ENCODE measurements at regions not wholly inside any gene's neighbourhood (a gene's known extent, or its start where the extent isn't known, plus 50 kb on each side); places are given as distances from the start of the nearest gene placed in this dataset.
"Not testable (repeated sequence)": the region's sequence is repeated elsewhere in the genome, so short reads cannot be mapped to it uniquely, and the experiment has no call there.

DNA sequence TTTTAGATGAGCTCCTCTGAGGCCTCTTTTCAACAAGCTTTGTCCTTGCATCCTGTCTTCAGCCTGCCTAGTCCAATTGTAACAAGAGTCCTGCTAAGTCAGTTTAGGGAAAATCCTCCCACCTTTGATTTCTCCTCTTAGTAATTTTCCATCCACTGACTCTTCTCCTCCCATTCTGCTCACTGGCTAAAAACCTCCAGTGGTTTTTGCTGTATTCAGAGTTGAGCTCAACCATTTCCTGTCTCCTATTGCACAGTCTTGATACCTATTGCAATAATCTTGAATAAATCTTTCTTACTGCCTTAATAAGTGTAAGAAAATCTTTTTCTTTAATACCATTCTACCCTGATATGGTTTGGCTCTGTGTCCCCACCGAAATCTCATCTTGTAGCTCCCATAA lies 117.8 kb upstream of the ENPP6 start:
- TF ChIP-seq JUND (IDR thresholded peaks at IDR 0.05; ENCODE audit: low read depth): no peak
- no peak for DNase-seq (ENCODE audit: low read depth in 1 of 2, low spot score in 1 of 2)
- in situ Hi-C loops (cut with HindIII; ENCODE audit: low pct_unique_long_range_greater_than_20kb, low sequenced_read_pairs): no loop called here

- DNase-seq (ENCODE audit: low read depth in 1 of 2, low spot score in 1 of 2); in situ Hi-C loops (cut with HindIII; ENCODE audit: low pct_unique_long_range_greater_than_20kb, low sequenced_read_pairs): not testable (repeated sequence)
Measured at GRCh38 chr4:184333446-184333845, 115.8 kb upstream of the ENPP6 start.

- peak; percentile 12 to 96 for DNase-seq (ENCODE audit: low read depth in 1 of 2, low spot score in 1 of 2)
- in situ Hi-C loops (cut with HindIII; ENCODE audit: low pct_unique_long_range_greater_than_20kb, low sequenced_read_pairs): no loop called here
Measured at GRCh38 chr4:184331268-184331995, 113.8 kb upstream of the ENPP6 start.

GRCh38 chr4:184330517-184331094 lies 112.9 kb upstream of the ENPP6 start:
- DNase-seq (ENCODE audit: low read depth in 1 of 2, low spot score in 1 of 2): peak in 1 of 2 experiments; percentile 20

More at GRCh38 chr4:184331268-184331995, 113.8 kb upstream of the ENPP6 start:
- TF ChIP-seq JUND (IDR thresholded peaks at IDR 0.05; ENCODE audit: low read depth): no peak

GRCh38 chr4:184329659-184330400 lies 112.2 kb upstream of the ENPP6 start:
- no peak for TF ChIP-seq JUND (IDR thresholded peaks at IDR 0.05; ENCODE audit: low read depth)
- DNase-seq (ENCODE audit: low read depth in 1 of 2, low spot score in 1 of 2): peak in 1 of 2 experiments; percentile 67
- in situ Hi-C loops (cut with HindIII; ENCODE audit: low pct_unique_long_range_greater_than_20kb, low sequenced_read_pairs): no loop called here

More at GRCh38 chr4:184330517-184331094, 112.9 kb upstream of the ENPP6 start:
- in situ Hi-C loops (cut with HindIII; ENCODE audit: low pct_unique_long_range_greater_than_20kb, low sequenced_read_pairs): not testable (repeated sequence)

GRCh38 chr4:184329235-184329634 lies 111.6 kb upstream of the ENPP6 start:
- in situ Hi-C loops (cut with HindIII; ENCODE audit: low pct_unique_long_range_greater_than_20kb, low sequenced_read_pairs): no loop called here
- DNase-seq (ENCODE audit: low read depth in 1 of 2, low spot score in 1 of 2): peak in 1 of 2 experiments; percentile 83
- TF ChIP-seq JUND (IDR thresholded peaks at IDR 0.05; ENCODE audit: low read depth): no peak

GRCh38 chr4:184328022-184328736 lies 110.5 kb upstream of the ENPP6 start:
- DNase-seq (ENCODE audit: low read depth in 1 of 2, low spot score in 1 of 2): peak in 1 of 2 experiments; percentile 56
- no peak for TF ChIP-seq JUND (IDR thresholded peaks at IDR 0.05; ENCODE audit: low read depth)
- in situ Hi-C loops (cut with HindIII; ENCODE audit: low pct_unique_long_range_greater_than_20kb, low sequenced_read_pairs): no loop called here

GRCh38 chr4:184324939-184325477 lies 107.3 kb upstream of the ENPP6 start:
- DNase-seq (ENCODE audit: low read depth in 1 of 2, low spot score in 1 of 2): no peak
- no peak for TF ChIP-seq JUND (IDR thresholded peaks at IDR 0.05; ENCODE audit: low read depth)
- in situ Hi-C loops (cut with HindIII; ENCODE audit: low pct_unique_long_range_greater_than_20kb, low sequenced_read_pairs): no loop called here

- no peak for TF ChIP-seq JUND (IDR thresholded peaks at IDR 0.05; ENCODE audit: low read depth)
- DNase-seq (ENCODE audit: low read depth in 1 of 2, low spot score in 1 of 2): no peak
- in situ Hi-C loops (cut with HindIII; ENCODE audit: low pct_unique_long_range_greater_than_20kb, low sequenced_read_pairs): no loop called here
Measured at GRCh38 chr4:184322328-184323025, 104.8 kb upstream of the ENPP6 start.

- TF ChIP-seq JUND (IDR thresholded peaks at IDR 0.05; ENCODE audit: low read depth): no peak
- in situ Hi-C loops (cut with HindIII; ENCODE audit: low pct_unique_long_range_greater_than_20kb, low sequenced_read_pairs): no loop called here
- DNase-seq (ENCODE audit: low read depth in 1 of 2, low spot score in 1 of 2): no peak
Measured at GRCh38 chr4:184320631-184321030, 103.0 kb upstream of the ENPP6 start.

- TF ChIP-seq JUND (IDR thresholded peaks at IDR 0.05; ENCODE audit: low read depth): no peak
- in situ Hi-C loops (cut with HindIII; ENCODE audit: low pct_unique_long_range_greater_than_20kb, low sequenced_read_pairs): no loop called here
- no peak for DNase-seq (ENCODE audit: low read depth in 1 of 2, low spot score in 1 of 2)
Measured at GRCh38 chr4:184318852-184319251, 101.2 kb upstream of the ENPP6 start.
